PC-9 (cell line): ENCODE measurements at regions not wholly inside any gene's neighbourhood (a gene's known extent, or its start where the extent isn't known, plus 50 kb on each side); places are given as distances from the start of the nearest gene placed in this dataset.

ENCODE experiments used
- CTCF ChIP-seq: fragments of 200-600 bp; sonication (generic); conservative IDR thresholded peaks from 2 replicates; pipeline ENCODE4 v1.6.1; 2017; ENCODE audit warnings: mixed run types, antibody characterized with exemption, mild to moderate bottlenecking, moderate library complexity
- EZH2 ChIP-seq: fragments of 200-600 bp; sonication (generic); IDR thresholded peaks from 2 replicates; pipeline ENCODE4 v1.8.0; 2017; ENCODE audit warnings: antibody characterized with exemption, low read depth

- no peak for TF ChIP-seq EZH2
- TF ChIP-seq CTCF = no peak
These were observed 947.8 kb downstream of the TUBA3C start for GRCh38 chr13:18233783-18234299.
